ENCODE measurements at regions not wholly inside any gene's neighbourhood (a gene's known extent, or its start where the extent isn't known, plus 50 kb on each side); places are given as distances from the start of the nearest gene placed in this dataset.

GRCh38 chr9:24817756-24818155 lies 272.1 kb upstream of the IZUMO3 start:
- Histone ChIP-seq H3K4me2 (no peak overlapping the region), H3K27me3 (ENCODE audit: insufficient read depth) (no peaks in the 10 kb centered on the region), H3K9me3 (no peaks in the 10 kb centered on the region), H2AFZ (ENCODE audit: low read depth) (no peak overlapping the region), H3K9ac (no peak overlapping the region), H3K27ac (ENCODE audit: low read depth in 2 of 2, low read length in 1 of 2) (no peak overlapping the region), H3K4me3 (ENCODE audit: low read depth in 2 of 2, low read length in 1 of 2) (no peak overlapping the region), H3K9me2 (no peaks in the 10 kb centered on the region; the same call in 1 of the 2 replicates), H3K79me2 (ENCODE audit: insufficient read depth) (no peaks in the 10 kb centered on the region), H4K20me1 (ENCODE audit: insufficient read depth) (no peaks in the 10 kb centered on the region), H3F3A (replicated peaks; ENCODE audit: insufficient read depth) (no peaks in the 10 kb centered on the region), H3K4me1 (ENCODE audit: control insufficient read depth in 1 of 2, insufficient read depth in 2 of 2, low read depth in 1 of 2, low read length in 1 of 2) (no peaks in the 10 kb centered on the region; a peak in 1 of 4 replicates), H3K36me3 (replicated peaks in 1 of 2; ENCODE audit: control insufficient read depth in 1 of 2, insufficient read depth in 2 of 2, low read length in 1 of 2) (no peaks in the 10 kb centered on the region)
- POLR2A ChIA-PET: no interaction called here
- TF ChIP-seq POLR2AphosphoS5 (IDR thresholded peaks at IDR 0.05; ENCODE audit: low read depth, low read length) (no peak), EP300 (IDR thresholded peaks at IDR 0.05; ENCODE audit: borderline replicate concordance in 1 of 2, low read depth in 1 of 2, low read length in 1 of 2) (no peak), ELF1 (IDR thresholded peaks at IDR 0.05) (no peak), TEAD4 (IDR thresholded peaks at IDR 0.05; ENCODE audit: borderline replicate concordance, insufficient read depth) (no peak), RCOR1 (IDR thresholded peaks at IDR 0.05; ENCODE audit: low read length) (no peak), GABPA (IDR thresholded peaks at IDR 0.05; ENCODE audit: low read depth) (no peak), FOXM1 (IDR thresholded peaks at IDR 0.05; ENCODE audit: low read depth) (no peak), TAF1 (IDR thresholded peaks at IDR 0.05; ENCODE audit: borderline replicate concordance, low read depth, low read length) (no peak), IRF3 (IDR thresholded peaks at IDR 0.05; ENCODE audit: low read depth, low read length) (no peak), RAD21 (IDR thresholded peaks at IDR 0.05; ENCODE audit: low read length) (no peak)
- TF ChIP-seq, protein P1, sequence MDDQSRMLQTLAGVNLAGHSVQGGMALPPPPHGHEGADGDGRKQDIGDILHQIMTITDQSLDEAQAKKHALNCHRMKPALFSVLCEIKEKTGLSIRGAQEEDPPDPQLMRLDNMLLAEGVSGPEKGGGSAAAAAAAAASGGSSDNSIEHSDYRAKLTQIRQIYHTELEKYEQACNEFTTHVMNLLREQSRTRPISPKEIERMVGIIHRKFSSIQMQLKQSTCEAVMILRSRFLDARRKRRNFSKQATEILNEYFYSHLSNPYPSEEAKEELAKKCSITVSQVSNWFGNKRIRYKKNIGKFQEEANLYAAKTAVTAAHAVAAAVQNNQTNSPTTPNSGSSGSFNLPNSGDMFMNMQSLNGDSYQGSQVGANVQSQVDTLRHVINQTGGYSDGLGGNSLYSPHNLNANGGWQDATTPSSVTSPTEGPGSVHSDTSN (IDR thresholded peaks at IDR 0.05): no peak
- WGBS (ENCODE audit: low lambda C conversion rate): 40% methylated on average over 2 of the region's 2 CpGs
- CTCF ChIA-PET: no interaction called here
- DNase-seq: no peak

DNA sequence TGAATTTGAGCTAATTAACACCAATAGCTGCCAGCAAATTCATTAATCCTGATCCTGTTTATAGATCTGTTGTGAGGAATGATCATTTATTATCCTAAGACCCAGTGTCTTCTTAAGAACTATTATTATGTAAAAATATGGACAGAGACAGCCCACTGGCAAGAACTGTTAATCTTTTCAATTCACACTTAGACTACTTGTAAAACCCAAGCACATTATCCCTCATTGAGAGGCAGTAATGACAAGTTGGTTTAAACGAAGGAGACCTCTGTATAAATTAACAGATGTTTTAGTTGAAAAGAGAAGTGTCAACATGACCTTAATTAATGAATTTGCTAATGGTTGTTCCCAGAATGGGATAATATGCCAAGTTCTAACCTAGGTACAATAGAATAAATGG lies 270.3 kb upstream of the IZUMO3 start:
- Histone ChIP-seq H3K36me3 (replicated peaks in 1 of 2; ENCODE audit: control insufficient read depth in 1 of 2, insufficient read depth in 2 of 2, low read length in 1 of 2) (no peaks in the 10 kb centered on the region), H3K27ac (ENCODE audit: low read depth in 2 of 2, low read length in 1 of 2) (no peak overlapping the region), H3K9me3 (no peaks in the 10 kb centered on the region; the same call in 1 of the 2 replicates), H3K9me2 (no peaks in the 10 kb centered on the region; the same call in 1 of the 2 replicates), H3K79me2 (ENCODE audit: insufficient read depth) (no peaks in the 10 kb centered on the region), H3K27me3 (ENCODE audit: insufficient read depth) (no peaks in the 10 kb centered on the region), H3F3A (replicated peaks; ENCODE audit: insufficient read depth) (no peaks in the 10 kb centered on the region), H3K4me3 (ENCODE audit: low read depth in 2 of 2, low read length in 1 of 2) (no peak overlapping the region), H3K4me2 (no peak overlapping the region), H3K9ac (no peak overlapping the region), H2AFZ (ENCODE audit: low read depth) (no peak overlapping the region), H3K4me1 (ENCODE audit: control insufficient read depth in 1 of 2, insufficient read depth in 2 of 2, low read depth in 1 of 2, low read length in 1 of 2) (no peaks in the 10 kb centered on the region; a peak in 1 of 4 replicates), H4K20me1 (ENCODE audit: insufficient read depth) (no peaks in the 10 kb centered on the region)
- WGBS (ENCODE audit: low lambda C conversion rate): 12% methylated on average over 1 of the region's 1 CpG
- no peak for DNase-seq
- ChIA-PET CTCF (no interaction called here), POLR2A (no interaction called here)
- TF ChIP-seq, protein P2, sequence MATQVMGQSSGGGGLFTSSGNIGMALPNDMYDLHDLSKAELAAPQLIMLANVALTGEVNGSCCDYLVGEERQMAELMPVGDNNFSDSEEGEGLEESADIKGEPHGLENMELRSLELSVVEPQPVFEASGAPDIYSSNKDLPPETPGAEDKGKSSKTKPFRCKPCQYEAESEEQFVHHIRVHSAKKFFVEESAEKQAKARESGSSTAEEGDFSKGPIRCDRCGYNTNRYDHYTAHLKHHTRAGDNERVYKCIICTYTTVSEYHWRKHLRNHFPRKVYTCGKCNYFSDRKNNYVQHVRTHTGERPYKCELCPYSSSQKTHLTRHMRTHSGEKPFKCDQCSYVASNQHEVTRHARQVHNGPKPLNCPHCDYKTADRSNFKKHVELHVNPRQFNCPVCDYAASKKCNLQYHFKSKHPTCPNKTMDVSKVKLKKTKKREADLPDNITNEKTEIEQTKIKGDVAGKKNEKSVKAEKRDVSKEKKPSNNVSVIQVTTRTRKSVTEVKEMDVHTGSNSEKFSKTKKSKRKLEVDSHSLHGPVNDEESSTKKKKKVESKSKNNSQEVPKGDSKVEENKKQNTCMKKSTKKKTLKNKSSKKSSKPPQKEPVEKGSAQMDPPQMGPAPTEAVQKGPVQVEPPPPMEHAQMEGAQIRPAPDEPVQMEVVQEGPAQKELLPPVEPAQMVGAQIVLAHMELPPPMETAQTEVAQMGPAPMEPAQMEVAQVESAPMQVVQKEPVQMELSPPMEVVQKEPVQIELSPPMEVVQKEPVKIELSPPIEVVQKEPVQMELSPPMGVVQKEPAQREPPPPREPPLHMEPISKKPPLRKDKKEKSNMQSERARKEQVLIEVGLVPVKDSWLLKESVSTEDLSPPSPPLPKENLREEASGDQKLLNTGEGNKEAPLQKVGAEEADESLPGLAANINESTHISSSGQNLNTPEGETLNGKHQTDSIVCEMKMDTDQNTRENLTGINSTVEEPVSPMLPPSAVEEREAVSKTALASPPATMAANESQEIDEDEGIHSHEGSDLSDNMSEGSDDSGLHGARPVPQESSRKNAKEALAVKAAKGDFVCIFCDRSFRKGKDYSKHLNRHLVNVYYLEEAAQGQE (IDR thresholded peaks at IDR 0.05; ENCODE audit: low read depth, low read length): no peak
- TF ChIP-seq NFIC (IDR thresholded peaks at IDR 0.05; ENCODE audit: borderline replicate concordance) (no peak), FOXM1 (IDR thresholded peaks at IDR 0.05; ENCODE audit: low read depth) (no peak), YY1 (IDR thresholded peaks at IDR 0.05; ENCODE audit: low read depth) (no peak), FOSL2 (IDR thresholded peaks at IDR 0.05; ENCODE audit: borderline replicate concordance, low read depth) (no peak), TAF1 (IDR thresholded peaks at IDR 0.05; ENCODE audit: borderline replicate concordance, low read depth, low read length) (no peak), ZBTB33 (IDR thresholded peaks at IDR 0.05; ENCODE audit: borderline replicate concordance, low read depth) (no peak), RFX5 (IDR thresholded peaks at IDR 0.05; ENCODE audit: low read length) (no peak)
